Fibroblast of the aortic adventitia (primary cell): ENCODE measurements at regions not wholly inside any gene's neighbourhood (a gene's known extent, or its start where the extent isn't known, plus 50 kb on each side); places are given as distances from the start of the nearest gene placed in this dataset.

Experiments
- DNase-seq: peaks from one replicate; pipeline ENCODE4 v3.0.0-alpha.2; 2010; ENCODE audit warnings: low read depth
- H3K4me3 ChIP-seq: 2 replicates; pipeline ENCODE4 v1.5.1; 2011; ENCODE audit warnings: low read depth, mild to moderate bottlenecking, control low read depth, low read length, moderate library complexity
- CTCF ChIP-seq: IDR thresholded peaks from 2 replicates; pipeline ENCODE4 v1.5.1; 2011; ENCODE audit warnings: mild to moderate bottlenecking, low read length, control low read depth, inconsistent platforms; ENCODE audit not compliant: insufficient read depth

GRCh38 chr9:80465556-80465955 is 893.8 kb downstream of the TLE4 start:
- no peak overlapping the region for H3K4me3 ChIP-seq
- no peak for TF ChIP-seq CTCF
- DNase-seq = no peak

- no peak for DNase-seq
- no peak overlapping the region for H3K4me3 ChIP-seq
These were observed 877.7 kb downstream of the TLE4 start for GRCh38 chr9:80449513-80449912.

GRCh38 chr9:80448996-80449395 is 877.2 kb downstream of the TLE4 start:
- no peak for DNase-seq
- no peak for TF ChIP-seq CTCF
- H3K4me3 ChIP-seq = no peak overlapping the region

More at GRCh38 chr9:80449513-80449912, 877.7 kb downstream of the TLE4 start:
- TF ChIP-seq CTCF = no peak

- no peak overlapping the region for H3K4me3 ChIP-seq
- DNase-seq = no peak
- TF ChIP-seq CTCF = no peak
These were observed 876.1 kb downstream of the TLE4 start for GRCh38 chr9:80447876-80448275.

GRCh38 chr9:80440724-80441123 is 869.0 kb downstream of the TLE4 start:
- no peak for DNase-seq
- TF ChIP-seq CTCF = no peak
- H3K4me3 ChIP-seq = no peak overlapping the region

- DNase-seq = no peak
- no peak overlapping the region for H3K4me3 ChIP-seq
- no peak for TF ChIP-seq CTCF
These were observed 866.1 kb downstream of the TLE4 start for GRCh38 chr9:80437825-80438224.

- no peak overlapping the region for H3K4me3 ChIP-seq
- DNase-seq = no peak
- TF ChIP-seq CTCF = no peak
These were observed 865.4 kb downstream of the TLE4 start for GRCh38 chr9:80437091-80437640.
